Hematopoietic multipotent progenitor cell treated with erythropoietin and hydrocortisone succinate and interleukin-3 and kit ligand, for 15 days (in vitro differentiated cells): ENCODE measurements at regions not wholly inside any gene's neighbourhood (a gene's known extent, or its start where the extent isn't known, plus 50 kb on each side); places are given as distances from the start of the nearest gene placed in this dataset.

Experiments used
- DNase-seq: peaks from one replicate; pipeline ENCODE4 v3.0.0-alpha.2; 2015; ENCODE audit warnings: low spot score

DNA sequence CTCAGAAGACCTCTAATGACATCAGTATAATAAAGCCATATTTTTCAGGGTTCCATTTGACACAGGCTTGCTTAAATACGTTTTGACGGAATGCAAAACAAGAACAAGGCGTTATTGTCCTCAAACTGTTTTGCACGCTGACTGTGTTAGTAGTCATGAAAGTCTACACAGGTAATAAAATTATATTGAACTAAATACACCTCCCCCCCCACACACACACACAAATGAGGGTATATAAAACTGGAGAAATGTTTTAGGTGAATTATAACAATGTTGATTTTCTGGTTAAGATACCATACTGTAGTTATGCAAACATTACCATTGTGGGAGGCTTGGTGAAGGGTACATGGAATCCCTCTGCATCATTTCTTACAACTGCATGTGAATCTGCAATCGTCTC, 257.1 kb upstream of the ARRDC4 start:
- no peak for DNase-seq

DNA sequence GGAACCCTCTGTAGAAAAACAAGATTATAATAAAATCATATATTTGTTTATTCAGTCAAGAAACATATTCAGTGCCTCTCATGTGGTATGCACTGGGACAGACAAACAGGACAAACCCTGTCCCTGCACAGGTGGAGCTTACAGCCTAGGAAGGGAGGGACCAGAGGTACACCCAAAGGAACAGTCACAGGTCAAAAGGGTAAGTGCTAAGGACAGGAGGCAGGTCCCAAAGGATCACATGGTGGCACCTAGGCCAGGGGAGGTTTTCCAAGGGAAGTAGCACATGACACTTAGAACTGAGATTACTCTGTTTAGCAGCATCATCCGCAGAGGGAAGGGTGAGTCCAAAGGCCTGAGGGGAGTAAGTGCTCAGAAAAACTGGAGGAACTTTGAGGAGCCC, 254.4 kb upstream of the ARRDC4 start:
- DNase-seq: no peak

DNA sequence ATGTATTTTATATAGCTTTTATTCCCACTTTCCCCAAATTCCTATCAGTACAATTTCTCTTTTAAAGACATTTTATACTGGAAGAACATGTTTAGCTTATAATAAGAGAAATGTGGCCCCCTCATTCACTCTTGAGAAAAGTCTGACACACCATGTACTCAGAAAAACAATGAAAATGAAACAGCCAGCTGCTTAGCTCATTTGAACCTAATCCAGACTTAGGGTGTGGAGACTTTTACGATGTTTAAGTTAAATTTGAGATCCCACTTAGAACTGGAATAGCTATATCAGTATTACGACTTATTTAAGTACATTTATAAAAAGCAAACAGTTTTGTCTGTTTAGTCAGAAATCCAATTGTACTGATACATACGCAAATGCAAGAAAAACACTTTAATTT, 252.3 kb upstream of the ARRDC4 start:
- no peak for DNase-seq

GRCh38 chr15:97712530-97712929, 248.0 kb upstream of the ARRDC4 start:
- no peak for DNase-seq

- no peak for DNase-seq
These were observed 242.7 kb upstream of the ARRDC4 start for GRCh38 chr15:97717806-97718205.

DNA sequence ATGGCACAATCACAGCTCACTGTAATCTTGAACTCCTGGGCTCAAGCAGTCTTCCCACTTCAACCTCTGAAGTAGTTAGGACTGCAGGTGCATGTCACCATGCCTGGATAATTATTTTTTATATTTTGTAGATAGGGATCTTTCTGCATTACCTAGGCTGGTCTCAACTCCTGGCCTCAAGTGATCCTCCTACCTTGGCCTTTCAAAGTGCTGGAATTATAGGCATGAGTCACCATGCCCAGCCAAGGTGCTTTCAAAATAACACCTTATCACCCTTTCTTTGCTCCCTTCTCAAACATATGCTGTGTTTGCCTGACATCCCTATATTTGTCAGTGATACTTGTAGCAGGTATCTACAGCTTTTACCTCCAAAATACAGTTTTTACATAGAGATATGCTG, 242.0 kb upstream of the ARRDC4 start:
- no peak for DNase-seq

GRCh38 chr15:97728791-97729190, 231.7 kb upstream of the ARRDC4 start:
- DNase-seq: no peak

DNA sequence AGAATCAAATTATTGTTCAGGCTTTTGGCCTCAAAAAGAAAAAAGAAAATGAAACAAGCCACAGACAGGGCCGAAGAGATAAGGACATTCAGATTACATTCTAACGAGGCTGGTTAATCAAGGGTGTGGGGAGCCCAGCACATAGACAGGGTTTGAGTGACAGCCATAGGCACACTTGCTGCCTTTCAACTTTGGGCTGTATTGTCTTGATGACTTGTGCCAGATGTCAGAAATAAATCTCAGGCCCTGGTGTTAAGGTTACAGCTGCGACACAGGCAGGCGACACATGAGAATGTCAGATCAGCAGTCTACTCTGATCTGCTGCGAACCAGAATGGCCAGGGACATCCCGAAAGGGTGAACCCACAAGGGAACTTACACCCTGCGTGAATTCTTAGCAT, 231.2 kb upstream of the ARRDC4 start:
- DNase-seq: no peak

- no peak for DNase-seq
These were observed 230.2 kb upstream of the ARRDC4 start for GRCh38 chr15:97730315-97730714.

GRCh38 chr15:97731859-97732258, 228.6 kb upstream of the ARRDC4 start:
- no peak for DNase-seq

DNA sequence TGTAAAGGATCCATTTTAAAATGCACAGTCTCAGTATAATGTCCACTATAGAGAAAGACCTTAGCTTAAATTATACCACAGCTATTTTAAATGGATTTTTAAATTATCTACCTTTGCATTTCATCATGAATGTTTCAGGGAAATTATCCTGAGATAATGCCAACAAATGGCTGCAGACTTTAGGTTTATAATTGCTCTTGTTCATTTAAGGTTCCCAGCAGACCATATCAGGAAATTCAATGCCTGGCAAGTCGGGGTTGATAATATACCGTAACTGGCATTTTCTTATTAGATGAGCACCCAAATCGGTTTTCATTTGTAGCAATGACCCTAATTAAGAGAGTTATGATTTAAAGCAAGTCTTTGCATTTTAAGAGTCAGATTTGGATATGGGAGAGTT, 227.1 kb upstream of the ARRDC4 start:
- no peak for DNase-seq

GRCh38 chr15:97736748-97737147, 223.8 kb upstream of the ARRDC4 start:
- DNase-seq: no peak

DNA sequence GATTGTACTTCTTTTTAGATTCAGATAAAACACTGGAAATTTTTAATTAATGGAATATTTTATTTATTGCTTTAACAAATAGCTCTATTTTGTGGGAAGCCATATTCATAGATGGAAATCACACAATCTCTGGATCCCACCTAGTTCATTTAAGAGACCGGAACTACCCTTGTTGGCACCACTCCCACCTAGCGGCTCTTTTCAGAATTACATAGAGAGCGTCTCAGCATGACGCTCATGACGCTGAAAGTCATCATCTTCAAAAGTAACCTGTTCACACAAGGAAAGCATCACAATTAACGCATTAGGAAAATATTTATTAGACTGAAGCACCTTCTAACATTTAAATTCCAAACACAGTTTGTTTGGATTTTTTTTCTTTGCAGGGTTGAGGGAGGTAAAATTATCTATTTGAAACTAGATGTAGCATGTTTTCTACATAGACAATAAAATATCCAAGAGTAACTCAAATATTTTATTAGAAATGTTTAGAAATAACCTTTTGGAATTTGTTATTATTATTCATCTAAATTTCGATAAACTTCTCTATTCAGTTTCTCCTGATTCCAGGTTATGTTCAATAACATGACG, 214.9 kb upstream of the ARRDC4 start:
- peak; percentile 28 for DNase-seq

- no peak for DNase-seq
These were observed 213.2 kb upstream of the ARRDC4 start for GRCh38 chr15:97747342-97747741.

GRCh38 chr15:97748576-97748975, 211.9 kb upstream of the ARRDC4 start:
- no peak for DNase-seq

DNA sequence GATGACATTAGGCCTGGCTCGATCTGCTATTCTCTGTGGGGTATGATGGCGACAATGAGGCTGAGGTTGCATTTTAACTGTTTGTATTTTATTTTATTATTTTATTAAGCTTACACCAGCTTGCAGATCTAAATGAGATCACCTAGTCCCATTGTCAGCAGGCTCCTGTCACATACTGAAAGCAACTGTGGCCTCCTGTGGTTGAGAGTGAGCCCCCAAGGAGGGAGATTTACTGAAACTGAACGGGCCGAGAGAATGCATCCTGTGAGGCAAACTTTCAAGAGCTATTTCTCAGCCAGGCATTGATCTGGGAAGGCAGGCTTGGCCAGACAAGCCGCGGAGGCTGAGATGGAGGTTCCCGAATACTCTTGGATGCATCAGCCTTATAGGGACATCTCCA, 210.4 kb upstream of the ARRDC4 start:
- DNase-seq: no peak

DNA sequence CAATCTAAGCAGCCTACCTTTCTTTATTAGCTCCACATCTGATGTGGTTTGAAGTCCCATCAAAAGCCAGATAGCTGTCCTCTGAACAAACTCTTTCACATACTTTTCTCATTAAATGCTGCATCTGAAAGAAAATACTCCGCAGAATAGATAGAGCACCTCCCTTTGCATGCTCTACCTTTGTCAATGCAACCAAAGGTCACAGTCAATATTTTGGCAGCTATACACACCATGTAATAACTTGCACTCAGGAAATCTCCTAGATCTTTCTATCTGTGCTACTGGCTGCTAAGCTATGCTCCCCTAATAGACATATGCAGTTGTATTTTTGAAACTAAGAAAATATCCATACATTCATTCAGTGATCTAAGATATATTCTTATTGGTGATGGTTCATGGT, 204.8 kb upstream of the ARRDC4 start:
- no peak for DNase-seq

DNA sequence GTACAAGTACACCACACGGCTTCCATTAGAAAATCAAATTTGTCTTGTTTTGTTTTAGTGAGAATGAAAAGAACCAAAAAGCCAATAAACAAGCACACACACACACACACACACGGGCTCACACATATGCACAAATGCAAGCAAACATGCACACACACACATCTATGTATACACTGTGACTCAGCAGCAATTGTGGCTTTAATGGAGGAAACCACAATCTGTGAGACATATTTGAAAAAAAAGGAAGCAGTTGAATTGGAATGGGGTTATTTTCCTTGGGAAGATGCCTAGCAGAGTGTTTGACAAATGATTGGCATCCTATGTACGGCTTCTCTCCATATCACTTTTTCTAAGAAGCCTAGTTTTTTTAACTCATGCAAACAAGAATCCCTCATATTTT, 201.1 kb upstream of the ARRDC4 start:
- no peak for DNase-seq

DNA sequence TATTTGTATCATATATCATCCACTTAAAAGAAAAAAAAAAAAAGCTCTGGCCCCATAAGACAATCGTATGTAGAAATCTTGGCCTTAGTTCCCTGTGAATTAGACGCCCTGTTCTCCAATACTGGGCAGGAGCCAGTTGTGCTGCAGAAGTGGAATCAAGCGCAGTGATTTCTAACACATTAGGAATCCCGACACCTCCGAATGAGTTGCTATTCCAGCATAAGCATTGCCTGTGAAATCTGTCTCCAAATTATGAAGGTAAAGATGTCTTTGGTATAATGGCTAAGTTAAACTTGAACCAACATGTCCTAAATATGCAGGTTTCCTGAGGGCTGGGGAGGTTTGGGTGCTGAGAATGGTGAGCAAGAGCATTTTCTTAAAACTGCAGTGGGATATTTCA, 199.4 kb upstream of the ARRDC4 start:
- no peak for DNase-seq

DNA sequence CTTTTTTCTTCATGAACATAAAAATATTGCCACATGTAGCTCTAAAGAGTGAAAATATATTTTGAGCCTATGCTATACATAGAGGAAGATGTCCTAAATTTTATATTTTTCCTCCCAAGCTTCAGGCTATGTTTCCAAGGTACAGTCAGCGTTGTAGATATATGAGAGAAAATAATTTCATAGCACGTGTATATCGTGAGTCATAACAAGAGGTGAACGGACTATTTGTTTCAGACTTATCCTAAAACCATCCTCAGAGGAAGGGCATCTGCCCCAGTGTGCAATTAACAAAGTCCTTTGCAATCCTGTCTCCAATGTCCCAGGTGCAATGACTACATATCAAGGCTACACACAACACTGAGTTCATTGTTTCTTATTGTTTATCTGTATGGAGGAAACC, 177.3 kb upstream of the ARRDC4 start:
- no peak for DNase-seq

GRCh38 chr15:97786741-97787140, 173.8 kb upstream of the ARRDC4 start:
- no peak for DNase-seq

DNA sequence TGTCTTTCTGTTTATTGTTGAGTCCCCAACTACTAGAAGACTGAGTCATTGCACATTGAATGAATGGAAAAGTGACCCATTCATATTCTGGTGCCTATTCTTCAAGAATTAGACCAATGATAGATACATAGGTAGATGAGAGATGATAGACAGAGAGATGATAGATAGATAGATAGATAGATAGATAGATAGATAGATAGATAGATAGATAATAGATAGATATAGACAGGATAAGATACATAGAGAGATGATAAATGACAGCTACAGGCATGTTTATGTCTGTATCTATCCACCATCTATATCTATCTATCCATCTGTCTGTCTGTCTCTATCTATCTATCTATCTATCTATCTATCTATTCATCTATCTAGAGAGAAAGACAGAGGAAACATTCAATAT, 170.3 kb upstream of the ARRDC4 start:
- no peak for DNase-seq

DNA sequence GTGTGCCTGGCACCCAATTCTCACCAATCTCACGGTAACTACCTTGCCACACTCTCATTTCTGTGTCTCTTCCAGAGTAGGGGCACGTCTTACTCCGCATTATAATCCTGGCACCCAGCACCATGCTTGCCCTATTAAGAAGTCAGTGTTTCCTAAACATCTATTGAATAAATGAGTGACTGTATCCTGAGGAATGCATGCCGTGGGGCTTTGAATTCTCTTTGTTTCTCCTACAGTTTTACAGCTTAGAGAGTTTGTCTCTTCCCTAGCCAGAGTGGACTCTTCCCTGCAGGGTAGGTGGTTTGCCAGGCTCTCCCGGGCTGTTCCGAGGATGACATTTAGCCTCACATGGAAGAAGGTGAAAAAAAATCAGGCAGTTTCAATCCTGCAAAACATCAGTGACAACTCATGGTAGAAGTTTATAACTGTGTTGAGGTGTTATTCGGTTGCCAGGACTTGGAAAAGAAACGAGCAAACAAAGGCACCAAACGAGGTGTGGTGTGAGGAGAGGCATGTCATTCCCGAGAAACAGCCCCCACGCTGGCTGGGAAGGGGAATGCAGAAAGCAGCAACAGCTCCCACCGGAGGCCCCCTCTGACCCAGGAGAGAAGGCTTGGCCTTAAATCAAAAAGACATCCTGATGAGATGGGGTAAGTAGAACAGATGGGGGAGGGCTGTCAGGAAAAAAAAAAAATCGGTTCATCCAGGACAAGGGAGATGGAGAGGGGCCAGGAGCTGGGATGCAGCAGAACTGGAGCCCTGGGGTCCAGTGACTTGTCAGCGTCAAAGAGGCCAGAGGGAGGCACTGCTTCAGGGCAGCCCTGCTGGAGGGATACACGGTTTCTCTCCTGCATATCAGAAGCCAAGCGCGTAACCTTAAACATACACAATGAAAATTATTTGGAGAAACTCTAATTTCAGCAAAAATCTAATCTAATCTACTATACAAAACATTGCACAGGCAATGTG, 168.4 kb upstream of the ARRDC4 start:
- no peak for DNase-seq

DNA sequence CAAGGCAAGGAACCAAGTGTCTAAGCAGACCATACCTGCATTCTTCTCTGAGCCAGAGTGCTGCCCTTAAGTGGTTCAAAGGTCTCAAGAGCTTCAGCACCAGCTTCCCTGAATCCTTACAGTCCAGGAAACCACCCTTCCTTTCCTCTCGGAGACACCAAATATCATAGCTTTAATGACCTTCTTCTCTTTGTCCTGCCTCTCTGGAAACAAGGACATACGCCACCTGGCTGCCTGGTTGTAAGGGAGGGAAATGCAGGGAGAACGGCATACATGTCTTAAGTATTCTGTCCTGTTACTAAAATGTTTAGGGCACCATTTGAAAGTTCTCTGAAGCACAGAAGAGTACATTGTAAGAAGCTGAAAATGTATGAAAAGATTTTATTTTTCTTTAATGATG, 155.6 kb upstream of the ARRDC4 start:
- DNase-seq: no peak
